Suprapubic skin (tissue), 3 donors: ENCODE measurements at regions not wholly inside any gene's neighbourhood (a gene's known extent, or its start where the extent isn't known, plus 50 kb on each side); places are given as distances from the start of the nearest gene placed in this dataset.

Source experiments
- CTCF ChIP-seq, 2 donors: fragments of 200-600 bp in 1 of 2; fragments of 450-650 bp in 1 of 2; sonication (generic) in 1 of 2; IDR thresholded peaks; one replicate each; pipeline ENCODE4 v1.5.1; 2016 to 2019; ENCODE audit warnings: antibody characterized with exemption in 2 of 2, mild to moderate bottlenecking in 1 of 2, moderate library complexity in 1 of 2
- POLR2A ChIP-seq, 2 donors: fragments of 450-650 bp; IDR thresholded peaks; one replicate each; pipeline ENCODE4 v1.6.1; 2017; ENCODE audit warnings: antibody characterized with exemption in 2 of 2, mild to moderate bottlenecking in 2 of 2, moderate library complexity in 2 of 2

- TF ChIP-seq POLR2A (IDR thresholded peaks at IDR 0.05) = no peak
- no peak for TF ChIP-seq CTCF (IDR thresholded peaks at IDR 0.05)
Measured at GRCh38 chr5:68823301-68823700, 270.5 kb upstream of the SLC30A5 start.
